Neuronal stem cell (in vitro differentiated cells): ENCODE measurements at regions not wholly inside any gene's neighbourhood (a gene's known extent, or its start where the extent isn't known, plus 50 kb on each side); places are given as distances from the start of the nearest gene placed in this dataset.

Experiments
- DNase-seq: peaks from one replicate; pipeline ENCODE4 v3.0.0-alpha.2; 2013; ENCODE audit warnings: low spot score
- H2AFZ ChIP-seq: one replicate; pipeline ENCODE4 v1.6.1; 2013; ENCODE audit warnings: mild to moderate bottlenecking, low read length, inconsistent platforms
- H2AK5ac ChIP-seq: 2 replicates; pipeline ENCODE4 v1.6.1; 2013; ENCODE audit warnings: low read depth, mild to moderate bottlenecking, inconsistent platforms, low read length, moderate library complexity, mixed read lengths
- H2BK120ac ChIP-seq: 2 replicates; pipeline ENCODE4 v1.6.1; 2013; ENCODE audit warnings: low read depth, mild to moderate bottlenecking, inconsistent platforms, low read length, moderate library complexity, mixed read lengths
- H2BK12ac ChIP-seq: one replicate; pipeline ENCODE4 v1.6.1; 2013; ENCODE audit warnings: low read length, inconsistent platforms
- H2BK15ac ChIP-seq: 2 replicates; pipeline ENCODE4 v1.6.1; 2013; ENCODE audit warnings: mild to moderate bottlenecking, low read length, inconsistent platforms, mixed read lengths
- H2BK5ac ChIP-seq: one replicate; pipeline ENCODE4 v1.6.1; 2013; ENCODE audit warnings: inconsistent platforms, mild to moderate bottlenecking, low read length, moderate library complexity
- H3K14ac ChIP-seq: one replicate; pipeline ENCODE4 v1.6.1; 2013; ENCODE audit warnings: low read length, inconsistent platforms
- H3K18ac ChIP-seq: 2 replicates; pipeline ENCODE4 v1.6.1; 2013; ENCODE audit warnings: low read length, inconsistent platforms
- H3K23ac ChIP-seq: 2 replicates; pipeline ENCODE4 v1.6.1; 2013; ENCODE audit warnings: low read depth, mild to moderate bottlenecking, mixed read lengths, low read length, inconsistent platforms; ENCODE audit not compliant: poor library complexity
- H3K27ac ChIP-seq: replicated peaks from 3 replicates; pipeline ENCODE4 v1.5.1; 2013; ENCODE audit warnings: low read length, inconsistent platforms
- H3K27me3 ChIP-seq, 3 experiments: 2 replicates each; pipeline ENCODE4 v1.6.1; 2013; ENCODE audit warnings: low read length in 3 of 3, mild to moderate bottlenecking in 2 of 3, inconsistent platforms in 1 of 3, low read depth in 1 of 3, mixed read lengths in 1 of 3, moderate library complexity in 1 of 3; ENCODE audit not compliant: control insufficient read depth in 3 of 3, insufficient read depth in 3 of 3
- H3K36me3 ChIP-seq, 2 donors: replicated peaks in 1 of 2; 2 replicates each; pipeline ENCODE4 v1.6.1; 2013; ENCODE audit warnings: low read length in 2 of 2; ENCODE audit not compliant: control insufficient read depth in 2 of 2, insufficient read depth in 2 of 2
- H3K4ac ChIP-seq: 2 replicates; pipeline ENCODE4 v1.6.1; 2013; ENCODE audit warnings: inconsistent platforms, mild to moderate bottlenecking, low read length, moderate library complexity
- H3K4me1 ChIP-seq, 2 donors: 1 replicate in 1 of 2; 2 replicates in 1 of 2; pipeline ENCODE4 v1.6.1; 2013; ENCODE audit warnings: low read length in 2 of 2, low read depth in 1 of 2; ENCODE audit not compliant: control insufficient read depth in 2 of 2, insufficient read depth in 1 of 2
- H3K4me2 ChIP-seq: one replicate; pipeline ENCODE4 v1.6.1; 2013; ENCODE audit warnings: mild to moderate bottlenecking, low read length, inconsistent platforms; ENCODE audit not compliant: insufficient read depth, poor library complexity, severe bottlenecking
- H3K4me3 ChIP-seq, 2 donors: 2 replicates each; pipeline ENCODE4 v1.5.1; 2013; ENCODE audit warnings: low read length in 2 of 2, mild to moderate bottlenecking in 2 of 2, inconsistent platforms in 1 of 2, moderate library complexity in 1 of 2
- H3K79me1 ChIP-seq: one replicate; pipeline ENCODE4 v1.6.1; 2013; ENCODE audit warnings: low read depth, mild to moderate bottlenecking, inconsistent platforms, low read length, moderate library complexity
- H3K9ac ChIP-seq: one replicate; pipeline ENCODE4 v1.6.1; 2013; ENCODE audit warnings: mild to moderate bottlenecking, low read depth, low read length, inconsistent platforms; ENCODE audit not compliant: poor library complexity
- H3K9me3 ChIP-seq, 2 donors: replicated peaks in 1 of 2; 2 replicates each; pipeline versions ENCODE3 to v1.6.1; 2013; ENCODE audit warnings: low read length in 2 of 2, mild to moderate bottlenecking in 2 of 2, inconsistent platforms in 1 of 2, low read depth in 1 of 2, mixed read lengths in 1 of 2, moderate library complexity in 1 of 2; ENCODE audit not compliant: control insufficient read depth in 2 of 2, insufficient read depth in 1 of 2
- H4K8ac ChIP-seq: one replicate; pipeline ENCODE4 v1.6.1; 2013; ENCODE audit warnings: low read depth, mild to moderate bottlenecking, inconsistent platforms, low read length, moderate library complexity
- H4K91ac ChIP-seq: one replicate; pipeline ENCODE4 v1.6.1; 2013; ENCODE audit warnings: low read length, low read depth, mild to moderate bottlenecking, inconsistent platforms; ENCODE audit not compliant: poor library complexity
- WGBS, 2 donors: extraction: QIAGEN DNeasy Blood & Tissue Kit; methylation state at CpG; one replicate each; pipeline ENCODE4 v1.1.7; 2013; ENCODE audit warnings: missing lambda C conversion rate in 2 of 2, mixed read lengths in 1 of 2; ENCODE audit not compliant: insufficient read length in 2 of 2, insufficient replicate concordance in 1 of 2; ENCODE audit errors: extremely low coverage in 2 of 2; 5-methylcytosine and 5-hydroxymethylcytosine counted together

DNA sequence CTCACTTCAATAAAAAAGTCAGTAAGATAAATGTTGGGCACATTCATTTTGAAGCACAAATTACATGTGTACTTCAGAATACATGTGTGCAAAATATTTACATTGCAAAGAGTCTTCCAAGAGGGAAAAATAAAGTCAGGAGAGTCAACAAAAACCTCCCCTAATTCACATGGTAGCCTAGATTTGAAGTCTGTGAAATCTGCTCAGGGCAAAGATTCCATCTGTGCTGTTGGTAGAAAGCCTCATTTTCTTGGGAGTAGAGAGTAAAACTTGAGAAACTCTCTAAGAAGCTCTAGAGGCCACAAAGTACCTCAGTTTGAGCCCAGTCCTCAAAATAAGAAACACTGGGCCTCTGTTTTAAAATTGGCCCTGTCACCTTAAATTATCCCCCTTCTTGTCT lies 303.4 kb downstream of the RAB28 start:
- no peak overlapping the region for H4K8ac ChIP-seq
- no peaks in the 10 kb centered on the region for H3K9me3 ChIP-seq
- H2BK120ac ChIP-seq: no peak overlapping the region
- H2AK5ac ChIP-seq: no peak overlapping the region
- no peak overlapping the region for H3K4ac ChIP-seq
- no peak overlapping the region for H3K4me3 ChIP-seq
- H2BK15ac ChIP-seq: no peak overlapping the region
- H3K4me1 ChIP-seq: peaks cover 1 to 3% of the 10 kb centered on the region in 2 donors
- no peak overlapping the region for H3K4me2 ChIP-seq
- H3K27ac ChIP-seq: no peak overlapping the region
- no peaks in the 10 kb centered on the region for H3K27me3 ChIP-seq
- no peaks in the 10 kb centered on the region for H3K79me1 ChIP-seq
- no peak overlapping the region for H2BK12ac ChIP-seq
- H3K18ac ChIP-seq: no peak overlapping the region
- H2BK5ac ChIP-seq: no peak overlapping the region
- no peak for DNase-seq
- no peak overlapping the region for H3K9ac ChIP-seq
- no peak overlapping the region for H3K23ac ChIP-seq
- no peak overlapping the region for H4K91ac ChIP-seq
- no peak overlapping the region for H3K14ac ChIP-seq
- no peaks in the 10 kb centered on the region for H3K36me3 ChIP-seq
- no peak overlapping the region for H2AFZ ChIP-seq

DNA sequence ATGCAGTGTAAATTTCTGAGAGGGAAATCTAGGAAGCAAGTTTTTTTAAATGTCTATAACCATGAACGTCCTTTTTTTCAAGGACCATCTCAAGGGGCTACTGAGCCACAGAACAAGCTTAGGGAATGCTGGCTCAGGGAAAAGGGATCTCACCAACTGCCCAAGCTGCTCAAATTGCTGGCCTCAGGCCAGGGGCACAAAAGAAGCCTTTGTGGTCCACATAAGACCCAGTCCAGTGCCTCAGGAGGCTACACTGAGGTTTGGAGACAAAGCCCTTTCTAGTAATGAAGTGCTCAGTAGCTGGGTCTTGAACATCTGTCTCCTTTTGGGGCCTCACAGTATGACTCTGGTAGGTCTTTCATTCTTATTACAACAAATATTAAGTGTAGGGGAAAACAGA lies 305.5 kb downstream of the RAB28 start:
- no peak overlapping the region for H2BK12ac ChIP-seq
- no peak overlapping the region for H3K4ac ChIP-seq
- DNase-seq: no peak
- no peak overlapping the region for H2BK5ac ChIP-seq
- no peak overlapping the region for H3K27ac ChIP-seq
- no peaks in the 10 kb centered on the region for H3K27me3 ChIP-seq
- no peak overlapping the region for H3K4me2 ChIP-seq
- no peaks in the 10 kb centered on the region for H3K79me1 ChIP-seq
- no peak overlapping the region for H3K23ac ChIP-seq
- no CpG with 5 or more reads among the region's 1 CpG for WGBS, 2 donors
- H3K4me1 ChIP-seq: peaks cover 3% of the 10 kb centered on the region in 2 donors
- no peaks in the 10 kb centered on the region for H3K9me3 ChIP-seq
- H3K14ac ChIP-seq: no peak overlapping the region
- H3K18ac ChIP-seq: no peak overlapping the region
- no peak overlapping the region for H2AK5ac ChIP-seq
- H2AFZ ChIP-seq: no peak overlapping the region
- H4K91ac ChIP-seq: no peak overlapping the region
- H3K36me3 ChIP-seq: no peaks in the 10 kb centered on the region
- no peak overlapping the region for H2BK15ac ChIP-seq
- no peak overlapping the region for H2BK120ac ChIP-seq
- H3K9ac ChIP-seq: no peak overlapping the region
- no peak overlapping the region for H3K4me3 ChIP-seq
- no peak overlapping the region for H4K8ac ChIP-seq

DNA sequence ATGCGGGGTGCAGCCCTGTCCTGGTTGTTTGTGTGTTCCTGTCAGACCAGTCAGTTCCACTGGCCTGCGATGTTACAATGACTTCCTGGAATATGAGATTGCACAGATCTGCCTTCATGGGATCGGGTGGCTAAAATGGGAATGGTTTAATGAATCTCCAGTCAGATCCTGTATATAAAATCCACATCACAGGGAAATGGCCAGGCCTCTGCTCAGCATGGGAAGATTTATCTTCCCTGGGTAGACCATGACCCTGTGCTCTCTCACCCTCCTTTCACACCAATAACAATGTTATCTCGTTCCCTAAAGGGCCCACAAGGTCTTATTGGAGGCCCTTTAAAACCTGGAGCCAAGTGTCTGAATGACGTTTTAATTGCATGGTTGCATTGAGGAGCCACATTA lies 307.4 kb downstream of the RAB28 start:
- Histone ChIP-seq H3K4ac (no peak overlapping the region), H3K4me2 (no peak overlapping the region), H4K91ac (no peak overlapping the region), H3K36me3 (no peaks in the 10 kb centered on the region), H3K14ac (no peak overlapping the region), H3K79me1 (no peaks in the 10 kb centered on the region), H3K4me3 (no peak overlapping the region), H3K27ac (no peak overlapping the region), H2AK5ac (no peak overlapping the region), H3K4me1 (peaks cover under 1 to 3% of the 10 kb centered on the region in 2 donors), H4K8ac (no peak overlapping the region), H2BK15ac (no peak overlapping the region), H2BK12ac (no peak overlapping the region), H3K18ac (no peak overlapping the region), H3K9ac (no peak overlapping the region), H2BK120ac (no peak overlapping the region), H3K27me3 (no peaks in the 10 kb centered on the region), H2AFZ (no peak overlapping the region), H2BK5ac (no peak overlapping the region), H3K9me3 (no peaks in the 10 kb centered on the region), H3K23ac (no peak overlapping the region)
- DNase-seq: no peak
- WGBS, 2 donors: no CpG with 5 or more reads among the region's 5 CpGs

DNA sequence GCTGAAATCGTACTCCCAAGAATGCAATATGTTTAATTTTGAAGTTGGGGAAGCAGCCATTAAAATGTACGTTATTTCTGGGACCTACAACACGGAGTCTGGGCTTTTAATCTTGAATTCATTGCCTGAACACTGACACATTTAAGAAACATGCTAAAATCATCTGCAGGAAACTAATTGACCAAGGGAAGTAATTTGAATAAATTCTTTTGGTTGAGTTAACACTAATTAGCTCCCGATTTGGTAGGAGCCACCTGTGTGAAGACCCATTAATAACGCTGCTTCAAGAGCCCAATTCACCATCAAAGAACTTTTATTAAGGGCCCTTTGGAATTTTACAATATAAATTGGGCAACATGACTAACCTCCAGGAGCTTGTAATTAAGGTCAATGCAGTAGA lies 309.2 kb downstream of the RAB28 start:
- no peak overlapping the region for H3K9ac ChIP-seq
- H2AFZ ChIP-seq: no peak overlapping the region
- H3K23ac ChIP-seq: no peak overlapping the region
- H3K14ac ChIP-seq: no peak overlapping the region
- no CpG with 5 or more reads among the region's 5 CpGs for WGBS, 2 donors
- DNase-seq: no peak
- no peak overlapping the region for H2BK15ac ChIP-seq
- H2AK5ac ChIP-seq: no peak overlapping the region
- H3K4ac ChIP-seq: no peak overlapping the region
- no peaks in the 10 kb centered on the region for H3K9me3 ChIP-seq
- H2BK5ac ChIP-seq: no peak overlapping the region
- no peak overlapping the region for H2BK120ac ChIP-seq
- peaks cover 0 to 3% of the 10 kb centered on the region in 2 donors for H3K4me1 ChIP-seq
- no peak overlapping the region for H3K4me3 ChIP-seq
- H2BK12ac ChIP-seq: no peak overlapping the region
- H3K4me2 ChIP-seq: no peak overlapping the region
- no peaks in the 10 kb centered on the region for H3K27me3 ChIP-seq
- H4K8ac ChIP-seq: no peak overlapping the region
- H3K27ac ChIP-seq: no peak overlapping the region
- H3K36me3 ChIP-seq: no peaks in the 10 kb centered on the region
- H3K18ac ChIP-seq: no peak overlapping the region
- no peak overlapping the region for H4K91ac ChIP-seq
- H3K79me1 ChIP-seq: no peaks in the 10 kb centered on the region
